GM23338 (cell line): ENCODE measurements at regions not wholly inside any gene's neighbourhood (a gene's known extent, or its start where the extent isn't known, plus 50 kb on each side); places are given as distances from the start of the nearest gene placed in this dataset.

Experiments used
- ATAC-seq: fragments of 200-7000 bp; cut with Tn5 transposase; 3 replicates; pipeline ENCODE4 v1.9.1; 2020
- DNase-seq: peaks from one replicate; pipeline ENCODE4 v3.0.0-alpha.2; 2015; ENCODE audit warnings: low spot score
- H2AFZ ChIP-seq: fragments of 200-600 bp; sonication (generic); 2 replicates; pipeline ENCODE4 v1.8.0; 2016; ENCODE audit warnings: antibody characterized with exemption, mild to moderate bottlenecking, moderate library complexity
- H3F3A ChIP-seq: fragments of 200-600 bp; sonication (generic); replicated peaks from 2 replicates; pipeline ENCODE4 v1.8.0; 2017; ENCODE audit warnings: antibody characterized with exemption, mixed run types, low read depth
- H3K27ac ChIP-seq: fragments of 200-600 bp; sonication (generic); 2 replicates; pipeline ENCODE4 v1.6.1; 2016; ENCODE audit warnings: low read depth
- H3K27me3 ChIP-seq: fragments of 200-600 bp; sonication (generic); 2 replicates; pipeline ENCODE4 v1.8.0; 2016; ENCODE audit warnings: mild to moderate bottlenecking, mixed run types, moderate library complexity; ENCODE audit not compliant: insufficient read depth
- H3K36me3 ChIP-seq: fragments of 200-600 bp; sonication (generic); 2 replicates; pipeline ENCODE4 v1.8.0; 2016; ENCODE audit warnings: mild to moderate bottlenecking; ENCODE audit not compliant: insufficient read depth
- H3K4me1 ChIP-seq: fragments of 200-600 bp; sonication (generic); 2 replicates; pipeline ENCODE4 v1.8.0; 2016; ENCODE audit warnings: mild to moderate bottlenecking, moderate library complexity; ENCODE audit not compliant: insufficient read depth
- H3K4me2 ChIP-seq: fragments of 200-600 bp; sonication (generic); 2 replicates; pipeline ENCODE4 v1.7.1; 2017; ENCODE audit warnings: mixed run types
- H3K4me3 ChIP-seq: fragments of 200-600 bp; sonication (generic); 2 replicates; pipeline ENCODE4 v1.6.1; 2016; ENCODE audit warnings: mixed run types
- H3K79me2 ChIP-seq: fragments of 200-600 bp; sonication (generic); replicated peaks from 2 replicates; pipeline ENCODE4 v1.8.0; 2017; ENCODE audit warnings: mild to moderate bottlenecking; ENCODE audit not compliant: insufficient read depth
- H3K9me2 ChIP-seq: fragments of 200-600 bp; sonication (generic); 2 replicates; pipeline ENCODE4 v1.8.0; 2017; ENCODE audit not compliant: insufficient read depth
- H4K20me1 ChIP-seq: fragments of 200-600 bp; sonication (generic); replicated peaks from 2 replicates; pipeline ENCODE4 v1.8.0; 2017; ENCODE audit warnings: mild to moderate bottlenecking; ENCODE audit not compliant: insufficient read depth
- H3K27ac Mint-ChIP-seq: 2 replicates; pipeline ENCODE4 v1.8.0; 2020; ENCODE audit warnings: inconsistent platforms, mild to moderate bottlenecking, moderate library complexity, mixed read lengths
- H3K27me3 Mint-ChIP-seq: 3 replicates; pipeline ENCODE4 v1.8.0; 2022; ENCODE audit warnings: low read depth, mild to moderate bottlenecking, moderate library complexity, mixed read lengths, inconsistent platforms; ENCODE audit not compliant: insufficient read depth, poor library complexity
- H3K36me3 Mint-ChIP-seq: 3 replicates; pipeline ENCODE4 v1.8.0; 2021; ENCODE audit warnings: low read depth, mild to moderate bottlenecking, inconsistent platforms, moderate library complexity, mixed read lengths
- H3K4me1 Mint-ChIP-seq: 3 replicates; pipeline ENCODE4 v1.8.0; 2020; ENCODE audit warnings: mild to moderate bottlenecking, inconsistent platforms, mixed read lengths
- H3K4me3 Mint-ChIP-seq: 3 replicates; pipeline ENCODE4 v1.8.0; 2021; ENCODE audit warnings: moderate library complexity, mild to moderate bottlenecking, inconsistent platforms, mixed read lengths
- H3K9me3 Mint-ChIP-seq: 3 replicates; pipeline ENCODE4 v1.8.0; 2020; ENCODE audit warnings: moderate library complexity, mild to moderate bottlenecking, inconsistent platforms, mixed read lengths
- CREB1 ChIP-seq: fragments of 250-450 bp; sonication (Bioruptor Pico); IDR thresholded peaks from 2 replicates; pipeline ENCODE4 v1.5.0; 2020; ENCODE audit warnings: low read depth, mild to moderate bottlenecking, moderate library complexity
- ETS1 ChIP-seq: IDR thresholded peaks from 2 replicates; pipeline ENCODE4 v1.6.1; 2016; ENCODE audit warnings: antibody characterized with exemption
- EZH2 ChIP-seq: fragments of 200-600 bp; sonication (generic); IDR thresholded peaks from one replicate; pipeline ENCODE4 v1.8.0; 2017; ENCODE audit warnings: antibody characterized with exemption, mild to moderate bottlenecking, low read depth; ENCODE audit not compliant: unreplicated experiment
- EZH2phosphoT487 ChIP-seq: fragments of 200-600 bp; sonication (generic); IDR thresholded peaks from one replicate; pipeline ENCODE4 v1.8.1; 2018; ENCODE audit warnings: antibody characterized with exemption; ENCODE audit not compliant: unreplicated experiment
- JUNB ChIP-seq: IDR thresholded peaks from one replicate; pipeline ENCODE4 v1.6.1; 2016; ENCODE audit warnings: antibody characterized with exemption; ENCODE audit not compliant: unreplicated experiment
- NANOG ChIP-seq: IDR thresholded peaks from 2 replicates; pipeline ENCODE4 v1.6.1; 2016; ENCODE audit warnings: antibody characterized with exemption, borderline replicate concordance
- POLR2AphosphoS5 ChIP-seq: IDR thresholded peaks from 2 replicates; pipeline ENCODE4 v1.6.1; 2016; ENCODE audit warnings: antibody characterized with exemption, low read depth
- STAT1 ChIP-seq: IDR thresholded peaks from one replicate; pipeline ENCODE4 v1.6.1; 2016; ENCODE audit warnings: antibody characterized with exemption; ENCODE audit not compliant: unreplicated experiment
- ZNF114 ChIP-seq: fragments of 250-450 bp; sonication (Bioruptor Pico); IDR thresholded peaks from 2 replicates; pipeline ENCODE4 v1.5.0; 2020; ENCODE audit warnings: mild to moderate bottlenecking, moderate library complexity
- ZNF331 ChIP-seq: fragments of 250-450 bp; sonication (Bioruptor Pico); IDR thresholded peaks from 2 replicates; pipeline ENCODE4 v1.5.0; 2020; ENCODE audit warnings: low read depth, mild to moderate bottlenecking, moderate library complexity
- ZNF462 ChIP-seq: fragments of 250-450 bp; sonication (Bioruptor Pico); IDR thresholded peaks from 2 replicates; pipeline ENCODE4 v1.5.0; 2020; ENCODE audit warnings: mild to moderate bottlenecking, moderate library complexity

GRCh38 chr1:57727121-57727520 lies 303.3 kb upstream of the DAB1 start:
- Histone ChIP-seq H3K9me2 (no peaks in the 10 kb centered on the region), H4K20me1 (no peaks in the 10 kb centered on the region), H3K36me3 (no peaks in the 10 kb centered on the region), H3K4me3 (no peak overlapping the region), H3K4me1 (peaks cover 25% of the 10 kb centered on the region), H3K27me3 (no peaks in the 10 kb centered on the region), H2AFZ (no peak overlapping the region), H3K79me2 (no peaks in the 10 kb centered on the region), H3K4me2 (no peak overlapping the region), H3F3A (no peaks in the 10 kb centered on the region), H3K27ac (no peak overlapping the region)
- TF ChIP-seq JUNB: no peak
- H3K4me1 Mint-ChIP-seq: peaks cover 26% of the 10 kb centered on the region
- peaks cover 3% of the 10 kb centered on the region for H3K27me3 Mint-ChIP-seq
- no peaks in the 10 kb centered on the region for H3K9me3 Mint-ChIP-seq
- no peak for ATAC-seq
- no peaks in the 10 kb centered on the region for H3K36me3 Mint-ChIP-seq
- H3K27ac Mint-ChIP-seq: no peak overlapping the region
- no peak for DNase-seq
- H3K4me3 Mint-ChIP-seq: no peak overlapping the region

- Histone ChIP-seq H3K4me1 (peaks cover 25% of the 10 kb centered on the region), H3F3A (no peaks in the 10 kb centered on the region), H3K27ac (no peak overlapping the region), H3K36me3 (no peaks in the 10 kb centered on the region), H4K20me1 (no peaks in the 10 kb centered on the region), H2AFZ (no peak overlapping the region), H3K4me3 (no peak overlapping the region), H3K9me2 (no peaks in the 10 kb centered on the region), H3K27me3 (no peaks in the 10 kb centered on the region), H3K4me2 (peak overlapping the region; percentile 49; the same call in 1 of the 2 replicates), H3K79me2 (no peaks in the 10 kb centered on the region)
- ATAC-seq: peak; percentile 91
- H3K9me3 Mint-ChIP-seq: no peaks in the 10 kb centered on the region
- H3K4me1 Mint-ChIP-seq: peaks cover 26% of the 10 kb centered on the region
- no peaks in the 10 kb centered on the region for H3K36me3 Mint-ChIP-seq
- no peak overlapping the region for H3K27ac Mint-ChIP-seq
- no peak overlapping the region for H3K4me3 Mint-ChIP-seq
- DNase-seq: peak; percentile 35
- no peak for TF ChIP-seq ETS1
- TF ChIP-seq EZH2phosphoT487: no peak
- TF ChIP-seq NANOG: no peak
- peaks cover 3% of the 10 kb centered on the region for H3K27me3 Mint-ChIP-seq
Measured at GRCh38 chr1:57725318-57725717, 301.5 kb upstream of the DAB1 start.

- Histone ChIP-seq H3F3A (no peaks in the 10 kb centered on the region), H3K27me3 (no peaks in the 10 kb centered on the region), H3K79me2 (no peaks in the 10 kb centered on the region), H3K4me1 (peaks cover 25% of the 10 kb centered on the region), H3K9me2 (no peaks in the 10 kb centered on the region), H3K36me3 (no peaks in the 10 kb centered on the region), H2AFZ (no peak overlapping the region), H4K20me1 (no peaks in the 10 kb centered on the region), H3K4me3 (no peak overlapping the region), H3K4me2 (peak overlapping the region; percentile 49; the same call in 1 of the 2 replicates), H3K27ac (no peak overlapping the region)
- H3K4me3 Mint-ChIP-seq: no peak overlapping the region
- H3K27ac Mint-ChIP-seq: no peak overlapping the region
- ATAC-seq: peak; percentile 75
- H3K9me3 Mint-ChIP-seq: no peaks in the 10 kb centered on the region
- peaks cover 26% of the 10 kb centered on the region for H3K4me1 Mint-ChIP-seq
- peak; percentile 16 for DNase-seq
- no peaks in the 10 kb centered on the region for H3K36me3 Mint-ChIP-seq
- H3K27me3 Mint-ChIP-seq: peaks cover 3% of the 10 kb centered on the region
- TF ChIP-seq EZH2phosphoT487 (no peak), NANOG (no peak), EZH2 (no peak), POLR2AphosphoS5 (no peak), CREB1 (CRISPR knock-in tag) (no peak), JUNB (no peak), ZNF331 (no peak), ZNF114 (no peak), ZNF462 (CRISPR knock-in tag) (no peak), STAT1 (no peak)
Measured at GRCh38 chr1:57724535-57724934, 300.7 kb upstream of the DAB1 start.
